ENCODE measurements at regions not wholly inside any gene's neighbourhood (a gene's known extent, or its start where the extent isn't known, plus 50 kb on each side); places are given as distances from the start of the nearest gene placed in this dataset.

DNA sequence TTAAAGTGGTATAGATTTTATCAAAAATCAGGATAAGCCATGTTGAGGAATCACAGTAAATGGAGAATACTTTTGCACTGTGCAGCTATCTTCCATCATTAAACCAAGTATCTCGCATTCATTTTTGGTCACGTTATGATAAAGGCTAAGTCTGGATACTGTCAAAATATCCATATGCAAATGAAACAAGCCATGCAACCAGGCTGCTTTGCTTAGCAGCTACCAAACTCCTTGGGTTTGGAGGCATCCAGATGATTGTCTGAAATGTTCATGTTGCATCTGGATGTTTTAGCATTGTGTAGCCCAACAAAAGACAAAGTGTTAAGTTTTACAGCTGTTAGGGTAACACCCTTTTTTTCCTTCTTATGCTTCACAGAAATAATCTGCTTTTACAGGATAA is 322.9 kb upstream of the MDFIC2 start:
- intact Hi-C loops (cut with micrococcal nuclease; ENCODE audit: unreplicated experiment), result no loop called here
- CTCF ChIA-PET (ENCODE audit: unreplicated experiment), result no interaction called here
- no peak overlapping the region for H2AFZ ChIP-seq (ENCODE audit: low read length)
- H3K9me2 ChIP-seq (ENCODE audit: insufficient read depth, low read length), result no peaks in the 10 kb centered on the region
- TF ChIP-seq EZH2phosphoT487 (IDR thresholded peaks at IDR 0.05; ENCODE audit: borderline replicate concordance, low read depth, low read length), result no peak
- TF ChIP-seq, protein P1, sequence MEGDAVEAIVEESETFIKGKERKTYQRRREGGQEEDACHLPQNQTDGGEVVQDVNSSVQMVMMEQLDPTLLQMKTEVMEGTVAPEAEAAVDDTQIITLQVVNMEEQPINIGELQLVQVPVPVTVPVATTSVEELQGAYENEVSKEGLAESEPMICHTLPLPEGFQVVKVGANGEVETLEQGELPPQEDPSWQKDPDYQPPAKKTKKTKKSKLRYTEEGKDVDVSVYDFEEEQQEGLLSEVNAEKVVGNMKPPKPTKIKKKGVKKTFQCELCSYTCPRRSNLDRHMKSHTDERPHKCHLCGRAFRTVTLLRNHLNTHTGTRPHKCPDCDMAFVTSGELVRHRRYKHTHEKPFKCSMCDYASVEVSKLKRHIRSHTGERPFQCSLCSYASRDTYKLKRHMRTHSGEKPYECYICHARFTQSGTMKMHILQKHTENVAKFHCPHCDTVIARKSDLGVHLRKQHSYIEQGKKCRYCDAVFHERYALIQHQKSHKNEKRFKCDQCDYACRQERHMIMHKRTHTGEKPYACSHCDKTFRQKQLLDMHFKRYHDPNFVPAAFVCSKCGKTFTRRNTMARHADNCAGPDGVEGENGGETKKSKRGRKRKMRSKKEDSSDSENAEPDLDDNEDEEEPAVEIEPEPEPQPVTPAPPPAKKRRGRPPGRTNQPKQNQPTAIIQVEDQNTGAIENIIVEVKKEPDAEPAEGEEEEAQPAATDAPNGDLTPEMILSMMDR (conservative IDR thresholded peaks at IDR 0.05; ENCODE audit: low read length), result no peak
- POLR2A ChIA-PET, result no interaction called here
- no peaks in the 10 kb centered on the region for H3K4me1 ChIP-seq (ENCODE audit: insufficient read depth, low read length, poor library complexity, severe bottlenecking)
- H3K9me3 ChIP-seq (ENCODE audit: low read length), result no peaks in the 10 kb centered on the region
- H4K20me1 ChIP-seq (ENCODE audit: insufficient read depth, low read length), result no peaks in the 10 kb centered on the region
- no peak overlapping the region for H3K27ac ChIP-seq (ENCODE audit: low read depth, low read length, poor library complexity, severe bottlenecking)
- DNase-seq (ENCODE audit: low spot score), result no peak
- H3K4me3 ChIP-seq (ENCODE audit: low read depth, low read length, poor library complexity, severe bottlenecking), result no peak overlapping the region
- BruUV-seq (replicated peaks), result no TSS peak
- H3K79me2 ChIP-seq (ENCODE audit: insufficient read depth, low read depth, low read length), result no peaks in the 10 kb centered on the region
- no peaks in the 10 kb centered on the region for H3K36me3 ChIP-seq (ENCODE audit: insufficient read depth, low read length)
- H3K4me2 ChIP-seq (ENCODE audit: low read length), result no peak overlapping the region

DNA sequence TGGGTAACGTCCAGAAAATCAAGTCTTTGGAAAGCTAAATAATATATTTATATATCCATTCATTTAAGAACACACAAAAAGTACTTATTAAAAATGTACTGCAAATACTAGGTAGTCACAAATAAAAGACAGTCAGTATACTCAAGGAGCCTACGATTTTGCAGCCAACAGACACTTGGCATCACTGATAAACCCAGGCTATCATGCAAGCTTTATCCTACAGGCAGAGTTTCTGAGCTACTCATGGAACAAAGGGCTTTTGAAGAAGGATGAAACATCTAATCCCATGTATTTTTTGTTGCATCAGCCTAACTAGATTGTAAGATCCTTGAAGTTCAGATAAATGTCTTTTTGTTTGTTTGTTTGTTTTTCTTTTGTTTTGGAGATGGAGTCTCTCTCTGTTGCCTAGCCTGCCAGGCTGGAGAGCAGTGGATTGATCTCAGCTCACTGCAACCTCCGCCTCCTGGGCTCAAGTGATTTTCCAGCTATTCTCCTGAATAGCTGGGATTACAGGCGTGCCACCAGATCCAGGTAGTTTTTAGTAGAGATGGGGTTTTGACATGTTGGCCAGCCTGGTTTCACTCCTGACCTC is 319.4 kb upstream of the MDFIC2 start:
- Histone ChIP-seq H3K36me3 (ENCODE audit: insufficient read depth, low read length) (no peaks in the 10 kb centered on the region), H3K27ac (ENCODE audit: low read depth, low read length, poor library complexity, severe bottlenecking) (no peak overlapping the region), H4K20me1 (ENCODE audit: insufficient read depth, low read length) (no peaks in the 10 kb centered on the region), H3K4me2 (ENCODE audit: low read length) (no peak overlapping the region), H3K9me3 (ENCODE audit: low read length) (no peaks in the 10 kb centered on the region), H2AFZ (ENCODE audit: low read length) (no peak overlapping the region), H3K4me3 (ENCODE audit: low read depth, low read length, poor library complexity, severe bottlenecking) (no peak overlapping the region), H3K4me1 (ENCODE audit: insufficient read depth, low read length, poor library complexity, severe bottlenecking) (no peaks in the 10 kb centered on the region), H3K79me2 (ENCODE audit: insufficient read depth, low read depth, low read length) (no peaks in the 10 kb centered on the region), H3K9me2 (ENCODE audit: insufficient read depth, low read length) (no peaks in the 10 kb centered on the region)
- intact Hi-C loops (cut with micrococcal nuclease; ENCODE audit: unreplicated experiment), result no loop called here
- ChIA-PET POLR2A (no interaction called here), CTCF (ENCODE audit: unreplicated experiment) (no interaction called here)
- no TSS peak for BruUV-seq (replicated peaks)
- TF ChIP-seq EZH2phosphoT487 (IDR thresholded peaks at IDR 0.05; ENCODE audit: borderline replicate concordance, low read depth, low read length), result no peak
- TF ChIP-seq, protein P1 (conservative IDR thresholded peaks at IDR 0.05; ENCODE audit: low read length), result no peak
- no peak for DNase-seq (ENCODE audit: low spot score)

DNA sequence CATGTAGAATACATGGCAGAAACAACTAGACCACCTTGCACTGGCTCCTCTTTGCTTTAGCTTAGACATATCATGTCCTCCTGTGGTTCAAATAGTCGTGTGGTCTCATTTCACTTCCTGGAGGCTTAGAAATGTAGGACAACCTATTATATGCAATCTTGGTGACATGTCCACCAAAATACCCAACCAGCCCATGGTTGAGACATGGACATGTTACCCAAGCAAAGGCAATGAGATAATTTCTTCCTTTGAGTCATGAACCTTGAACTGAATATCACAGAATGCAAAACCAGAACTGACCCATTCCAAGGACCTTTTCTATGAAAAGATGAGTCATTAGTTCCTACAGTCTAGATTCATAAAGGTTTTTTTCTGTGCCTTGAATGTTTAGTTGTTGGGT is 309.0 kb upstream of the MDFIC2 start:
- intact Hi-C loops (cut with micrococcal nuclease; ENCODE audit: unreplicated experiment), result no loop called here
- CTCF ChIA-PET (ENCODE audit: unreplicated experiment), result no interaction called here

More for the DNA sequence above, 309.0 kb upstream of the MDFIC2 start:
- Histone ChIP-seq H3K9me2 (ENCODE audit: insufficient read depth, low read length) (no peaks in the 10 kb centered on the region), H3K36me3 (ENCODE audit: insufficient read depth, low read length) (no peaks in the 10 kb centered on the region), H3K4me3 (ENCODE audit: low read depth, low read length, poor library complexity, severe bottlenecking) (no peak overlapping the region), H3K4me2 (ENCODE audit: low read length) (no peak overlapping the region), H3K9me3 (ENCODE audit: low read length) (no peaks in the 10 kb centered on the region), H3K27ac (ENCODE audit: low read depth, low read length, poor library complexity, severe bottlenecking) (no peak overlapping the region), H3K4me1 (ENCODE audit: insufficient read depth, low read length, poor library complexity, severe bottlenecking) (no peaks in the 10 kb centered on the region), H3K79me2 (ENCODE audit: insufficient read depth, low read depth, low read length) (no peaks in the 10 kb centered on the region), H2AFZ (ENCODE audit: low read length) (no peak overlapping the region), H4K20me1 (ENCODE audit: insufficient read depth, low read length) (no peaks in the 10 kb centered on the region)
- no TSS peak for BruUV-seq (replicated peaks)
- no peak for DNase-seq (ENCODE audit: low spot score)
- TF ChIP-seq, protein P1 (conservative IDR thresholded peaks at IDR 0.05; ENCODE audit: low read length), result no peak
- no peak for TF ChIP-seq EZH2phosphoT487 (IDR thresholded peaks at IDR 0.05; ENCODE audit: borderline replicate concordance, low read depth, low read length)
- POLR2A ChIA-PET, result no interaction called here

Data from OCI-LY7 (cell line).